ENCODE measurements at regions not wholly inside any gene's neighbourhood (a gene's known extent, or its start where the extent isn't known, plus 50 kb on each side); places are given as distances from the start of the nearest gene placed in this dataset.

DNA sequence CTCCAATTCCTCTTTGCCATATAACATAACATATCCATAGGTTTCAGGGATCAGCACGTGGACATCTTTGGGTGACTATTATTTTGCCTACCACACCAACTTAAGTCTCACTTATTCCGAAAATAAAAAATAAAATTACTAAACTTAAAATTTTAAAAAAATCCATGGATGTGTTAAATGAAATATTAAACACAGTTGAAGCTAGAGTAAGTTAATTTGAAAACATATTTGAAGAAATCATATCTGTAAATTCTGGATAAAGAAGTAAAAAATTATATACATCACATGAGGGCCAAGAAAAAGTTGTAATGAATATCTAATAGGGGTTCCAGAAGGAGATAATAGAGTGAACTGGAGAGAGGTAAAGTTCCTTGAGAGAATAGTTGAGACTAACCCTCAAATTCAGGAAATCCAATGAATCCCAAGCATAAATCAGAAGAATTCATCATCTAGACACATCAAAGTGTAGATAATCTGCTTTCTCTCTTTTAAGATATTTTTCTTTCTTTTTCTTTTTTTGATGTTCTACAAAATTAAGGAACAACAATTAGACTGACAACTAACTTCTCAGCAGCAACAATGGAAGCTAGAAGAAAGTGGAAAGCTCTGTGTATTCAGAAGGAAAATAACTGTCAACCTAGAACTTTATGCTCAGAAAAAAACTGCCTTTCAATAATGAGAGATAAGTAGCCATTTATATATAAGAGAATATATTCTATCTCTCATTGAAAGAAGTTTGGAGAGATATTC lies 147.4 kb downstream of the ABHD5 start:
- TF ChIP-seq, protein P1, sequence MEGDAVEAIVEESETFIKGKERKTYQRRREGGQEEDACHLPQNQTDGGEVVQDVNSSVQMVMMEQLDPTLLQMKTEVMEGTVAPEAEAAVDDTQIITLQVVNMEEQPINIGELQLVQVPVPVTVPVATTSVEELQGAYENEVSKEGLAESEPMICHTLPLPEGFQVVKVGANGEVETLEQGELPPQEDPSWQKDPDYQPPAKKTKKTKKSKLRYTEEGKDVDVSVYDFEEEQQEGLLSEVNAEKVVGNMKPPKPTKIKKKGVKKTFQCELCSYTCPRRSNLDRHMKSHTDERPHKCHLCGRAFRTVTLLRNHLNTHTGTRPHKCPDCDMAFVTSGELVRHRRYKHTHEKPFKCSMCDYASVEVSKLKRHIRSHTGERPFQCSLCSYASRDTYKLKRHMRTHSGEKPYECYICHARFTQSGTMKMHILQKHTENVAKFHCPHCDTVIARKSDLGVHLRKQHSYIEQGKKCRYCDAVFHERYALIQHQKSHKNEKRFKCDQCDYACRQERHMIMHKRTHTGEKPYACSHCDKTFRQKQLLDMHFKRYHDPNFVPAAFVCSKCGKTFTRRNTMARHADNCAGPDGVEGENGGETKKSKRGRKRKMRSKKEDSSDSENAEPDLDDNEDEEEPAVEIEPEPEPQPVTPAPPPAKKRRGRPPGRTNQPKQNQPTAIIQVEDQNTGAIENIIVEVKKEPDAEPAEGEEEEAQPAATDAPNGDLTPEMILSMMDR (IDR thresholded peaks at IDR 0.05) = no peak
- TF ChIP-seq EZH2 (IDR thresholded peaks at IDR 0.05; ENCODE audit: borderline replicate concordance, insufficient read depth, low read depth, low read length, poor library complexity, severe bottlenecking) = no peak
